Lower leg skin (tissue), 3 donors: ENCODE measurements at regions not wholly inside any gene's neighbourhood (a gene's known extent, or its start where the extent isn't known, plus 50 kb on each side); places are given as distances from the start of the nearest gene placed in this dataset.

Experiments
- CTCF ChIP-seq, 3 donors: fragments of 450-650 bp; IDR thresholded peaks; one replicate each; pipeline ENCODE4 v1.5.1; 2016; ENCODE audit warnings: antibody characterized with exemption in 3 of 3, mild to moderate bottlenecking in 3 of 3, moderate library complexity in 2 of 3
- POLR2A ChIP-seq, 2 donors: fragments of 450-650 bp; IDR thresholded peaks; one replicate each; pipeline ENCODE4 v1.6.1; 2016 to 2017; ENCODE audit warnings: antibody characterized with exemption in 2 of 2, mild to moderate bottlenecking in 1 of 2, moderate library complexity in 1 of 2

DNA sequence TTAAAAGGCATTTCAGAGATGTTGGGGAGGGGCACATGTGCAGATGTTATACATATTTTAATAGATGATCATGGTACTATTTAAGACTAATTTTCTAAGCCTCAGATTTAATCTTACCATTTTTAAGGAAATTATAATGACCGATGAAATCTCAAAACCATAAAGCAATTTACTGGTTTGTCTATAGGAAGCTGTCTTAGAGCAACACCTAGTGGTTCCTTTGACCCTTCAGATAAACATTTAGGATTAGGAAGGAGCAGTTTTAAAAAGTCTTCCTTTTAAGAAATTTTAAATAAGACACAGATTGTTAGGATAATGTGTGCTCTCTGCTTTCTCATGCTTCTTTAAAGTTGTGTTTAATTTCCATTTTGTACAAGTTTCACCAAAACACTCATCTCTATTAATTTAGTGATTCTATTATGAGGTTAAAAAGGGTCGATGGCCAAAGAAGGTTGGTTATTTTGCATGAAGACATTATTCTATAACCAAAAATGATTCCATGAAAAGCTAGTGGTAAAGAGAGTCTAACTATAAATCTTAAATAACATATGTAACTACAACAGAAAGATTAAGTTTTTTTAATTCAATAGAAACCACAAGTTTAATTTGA lies 376.4 kb downstream of the HACE1 start:
- TF ChIP-seq CTCF (IDR thresholded peaks at IDR 0.05): no peak
- no peak for TF ChIP-seq POLR2A (IDR thresholded peaks at IDR 0.05)
